ENCODE measurements at regions not wholly inside any gene's neighbourhood (a gene's known extent, or its start where the extent isn't known, plus 50 kb on each side); places are given as distances from the start of the nearest gene placed in this dataset.

GRCh38 chr10:78634835-78635234, 433.9 kb upstream of the ZMIZ1 start:
- Mint-ChIP-seq H3K4me1 (no peaks in the 10 kb centered on the region), H3K27me3 (peaks cover 5% of the 10 kb centered on the region), H3K36me3 (ENCODE audit: low read depth) (no peaks in the 10 kb centered on the region), H3K27ac (no peak overlapping the region), H3K4me3 (no peak overlapping the region), H3K9me3 (no peaks in the 10 kb centered on the region)
- no peak for ATAC-seq (replicated peaks)

- H3K27ac Mint-ChIP-seq = no peak overlapping the region
- H3K27me3 Mint-ChIP-seq = peaks cover 1% of the 10 kb centered on the region
- no peaks in the 10 kb centered on the region for H3K36me3 Mint-ChIP-seq (ENCODE audit: low read depth)
- no peak overlapping the region for H3K4me3 Mint-ChIP-seq
- no peaks in the 10 kb centered on the region for H3K4me1 Mint-ChIP-seq
- no peaks in the 10 kb centered on the region for H3K9me3 Mint-ChIP-seq
- no peak for ATAC-seq (replicated peaks)
These were observed 429.1 kb upstream of the ZMIZ1 start for GRCh38 chr10:78639629-78640028.

GRCh38 chr10:78640796-78641636, 427.8 kb upstream of the ZMIZ1 start:
- Mint-ChIP-seq H3K27ac (no peak overlapping the region), H3K27me3 (no peaks in the 10 kb centered on the region), H3K36me3 (ENCODE audit: low read depth) (no peaks in the 10 kb centered on the region), H3K4me3 (no peak overlapping the region), H3K4me1 (no peaks in the 10 kb centered on the region), H3K9me3 (no peaks in the 10 kb centered on the region)
- no peak for ATAC-seq (replicated peaks)

DNA sequence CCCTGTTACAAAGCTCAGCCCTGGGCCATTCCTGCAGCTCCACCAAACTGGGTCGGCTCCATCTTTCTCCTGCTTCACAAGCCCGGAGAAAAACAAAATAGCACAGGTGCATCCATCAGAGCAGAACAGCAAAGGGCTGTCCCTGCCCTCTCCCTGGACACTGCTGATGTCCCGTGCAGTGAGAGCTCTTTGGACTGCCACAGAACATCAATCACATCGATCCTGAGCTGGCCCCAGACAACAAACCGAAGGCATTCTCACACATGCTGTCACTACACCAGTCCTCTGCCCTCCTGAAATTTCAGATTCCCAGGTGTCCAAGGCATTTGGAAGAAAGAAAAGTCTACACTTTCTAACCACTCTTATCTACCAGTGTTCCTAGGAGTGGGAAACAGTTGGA, 427.1 kb upstream of the ZMIZ1 start:
- ATAC-seq (replicated peaks) = no peak
- Mint-ChIP-seq H3K27me3 (no peaks in the 10 kb centered on the region), H3K36me3 (ENCODE audit: low read depth) (no peaks in the 10 kb centered on the region), H3K9me3 (no peaks in the 10 kb centered on the region), H3K4me1 (no peaks in the 10 kb centered on the region), H3K27ac (no peak overlapping the region), H3K4me3 (no peak overlapping the region)

DNA sequence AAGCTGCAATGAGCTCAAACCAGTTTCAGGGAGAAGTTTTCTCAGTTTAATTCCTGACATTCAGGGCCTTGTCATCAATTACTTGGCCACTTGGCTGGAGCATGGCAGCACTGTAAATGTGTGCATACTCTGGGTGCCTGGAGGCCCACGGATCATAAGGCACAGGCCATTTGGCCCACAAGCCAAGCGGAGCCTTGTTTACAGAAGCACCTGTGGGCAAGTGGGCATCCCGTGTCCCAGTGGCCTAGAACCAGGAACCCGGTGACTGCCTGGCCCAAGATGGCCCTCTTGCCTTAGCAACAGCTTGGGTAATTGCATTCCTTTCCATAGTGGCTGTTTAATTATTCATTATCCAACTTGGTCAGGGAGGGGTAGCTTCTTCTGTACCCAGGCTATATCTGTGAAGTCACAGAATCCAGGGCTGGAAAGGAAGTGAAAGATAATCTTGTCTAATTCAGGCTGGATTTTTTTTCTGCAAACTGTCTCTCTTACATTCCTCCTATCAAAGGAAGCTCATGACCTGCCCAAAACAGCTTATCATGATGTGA, 426.4 kb upstream of the ZMIZ1 start:
- no peak overlapping the region for H3K27ac Mint-ChIP-seq
- no peak for ATAC-seq (replicated peaks)
- H3K4me1 Mint-ChIP-seq = no peaks in the 10 kb centered on the region
- no peaks in the 10 kb centered on the region for H3K27me3 Mint-ChIP-seq
- H3K36me3 Mint-ChIP-seq (ENCODE audit: low read depth) = no peaks in the 10 kb centered on the region
- H3K9me3 Mint-ChIP-seq = no peaks in the 10 kb centered on the region
- no peak overlapping the region for H3K4me3 Mint-ChIP-seq

DNA sequence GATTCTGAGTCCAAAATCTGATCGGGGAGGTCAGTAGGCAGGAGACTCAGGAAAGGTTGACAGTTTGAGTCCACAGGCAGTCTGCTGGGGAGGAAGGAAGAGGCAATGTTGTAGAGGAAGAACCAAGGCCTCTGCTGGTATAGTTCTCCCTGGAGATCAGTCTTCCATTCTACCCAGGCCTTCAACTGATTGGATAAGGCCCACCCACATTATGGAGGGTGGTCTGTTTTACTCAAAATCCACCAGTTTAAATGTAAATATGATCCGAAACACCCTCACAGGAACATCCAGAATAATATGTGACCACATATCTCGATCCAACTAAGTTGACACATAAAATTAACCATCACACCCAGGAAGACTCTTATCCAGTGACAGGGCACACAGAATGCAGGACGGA, 425.3 kb upstream of the ZMIZ1 start:
- H3K4me1 Mint-ChIP-seq = no peaks in the 10 kb centered on the region
- no peak for ATAC-seq (replicated peaks)
- no peaks in the 10 kb centered on the region for H3K36me3 Mint-ChIP-seq (ENCODE audit: low read depth)
- H3K9me3 Mint-ChIP-seq = no peaks in the 10 kb centered on the region
- H3K4me3 Mint-ChIP-seq = no peak overlapping the region
- peaks cover 5% of the 10 kb centered on the region for H3K27me3 Mint-ChIP-seq
- H3K27ac Mint-ChIP-seq = no peak overlapping the region

DNA sequence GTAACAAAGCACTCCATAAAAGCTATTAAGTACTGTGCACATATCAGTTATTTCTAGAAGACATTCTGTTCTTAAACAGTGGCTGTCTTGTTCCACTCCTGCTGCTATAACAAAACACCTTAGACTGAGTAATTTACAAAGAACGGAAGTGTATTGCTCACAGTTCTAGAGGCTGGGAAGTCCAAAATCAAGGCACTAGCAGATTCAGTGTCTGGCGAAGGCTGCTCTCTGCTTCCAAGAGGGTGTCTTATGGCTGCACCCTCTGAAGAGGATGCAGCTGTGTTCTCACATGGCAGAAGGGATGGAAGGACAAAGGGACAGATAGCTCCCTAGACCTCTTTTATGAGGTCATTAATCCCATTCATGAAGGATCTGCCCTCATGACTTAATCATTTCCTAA, 424.2 kb upstream of the ZMIZ1 start:
- ATAC-seq (replicated peaks) = no peak
- Mint-ChIP-seq H3K27me3 (peaks cover 7% of the 10 kb centered on the region), H3K4me1 (no peaks in the 10 kb centered on the region), H3K4me3 (no peak overlapping the region), H3K36me3 (ENCODE audit: low read depth) (no peaks in the 10 kb centered on the region), H3K27ac (no peak overlapping the region), H3K9me3 (no peaks in the 10 kb centered on the region)

DNA sequence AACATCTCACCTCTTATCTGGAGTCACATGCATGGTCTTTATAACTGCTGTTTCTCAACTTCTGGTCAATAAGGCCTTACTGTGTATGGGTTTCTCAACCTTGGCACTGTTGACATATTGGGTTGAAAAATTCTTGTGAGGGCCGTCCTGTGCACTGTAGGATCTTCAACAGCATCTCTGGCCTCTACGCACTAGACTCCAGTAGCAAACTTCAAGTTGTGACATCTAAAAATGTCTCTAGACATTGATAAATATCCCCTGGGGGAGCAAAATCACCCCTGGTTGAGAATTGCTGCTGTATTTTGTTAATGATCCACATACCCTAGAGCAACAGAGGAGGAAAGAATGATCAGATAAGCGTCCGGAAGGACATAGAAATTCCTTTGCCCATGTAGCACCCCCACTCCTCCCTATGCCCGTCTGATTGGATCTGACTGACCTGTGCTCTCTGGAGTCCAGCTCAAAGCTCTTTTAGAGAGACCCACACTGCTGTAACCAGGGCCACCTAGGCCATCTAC, 423.5 kb upstream of the ZMIZ1 start:
- ATAC-seq (replicated peaks) = no peak
- no peak overlapping the region for H3K27ac Mint-ChIP-seq

GRCh38 chr10:78645975-78646374, 422.8 kb upstream of the ZMIZ1 start:
- no peak overlapping the region for H3K27ac Mint-ChIP-seq
- H3K36me3 Mint-ChIP-seq (ENCODE audit: low read depth) = no peaks in the 10 kb centered on the region
- no peak for ATAC-seq (replicated peaks)
- peaks cover 16% of the 10 kb centered on the region for H3K27me3 Mint-ChIP-seq
- no peaks in the 10 kb centered on the region for H3K9me3 Mint-ChIP-seq
- H3K4me1 Mint-ChIP-seq = no peaks in the 10 kb centered on the region
- no peak overlapping the region for H3K4me3 Mint-ChIP-seq

More for the DNA sequence above, 423.5 kb upstream of the ZMIZ1 start:
- Mint-ChIP-seq H3K27me3 (peaks cover 14% of the 10 kb centered on the region), H3K4me3 (no peak overlapping the region), H3K36me3 (ENCODE audit: low read depth) (no peaks in the 10 kb centered on the region), H3K9me3 (no peaks in the 10 kb centered on the region), H3K4me1 (no peaks in the 10 kb centered on the region)

GRCh38 chr10:78648256-78648860, 420.4 kb upstream of the ZMIZ1 start:
- Mint-ChIP-seq H3K4me1 (no peaks in the 10 kb centered on the region), H3K9me3 (no peaks in the 10 kb centered on the region), H3K27me3 (peaks cover 34% of the 10 kb centered on the region), H3K27ac (no peak overlapping the region), H3K36me3 (ENCODE audit: low read depth) (no peaks in the 10 kb centered on the region), H3K4me3 (no peak overlapping the region)
- no peak for ATAC-seq (replicated peaks)

GRCh38 chr10:78649429-78649828, 419.3 kb upstream of the ZMIZ1 start:
- H3K36me3 Mint-ChIP-seq (ENCODE audit: low read depth) = no peaks in the 10 kb centered on the region
- peaks cover 35% of the 10 kb centered on the region for H3K27me3 Mint-ChIP-seq
- no peak overlapping the region for H3K27ac Mint-ChIP-seq
- ATAC-seq (replicated peaks) = no peak
- no peak overlapping the region for H3K4me3 Mint-ChIP-seq
- H3K4me1 Mint-ChIP-seq = no peaks in the 10 kb centered on the region
- H3K9me3 Mint-ChIP-seq = no peaks in the 10 kb centered on the region

- ATAC-seq (replicated peaks) = no peak
- Mint-ChIP-seq H3K9me3 (no peaks in the 10 kb centered on the region), H3K27me3 (peaks cover 35% of the 10 kb centered on the region), H3K36me3 (ENCODE audit: low read depth) (no peaks in the 10 kb centered on the region), H3K4me1 (no peaks in the 10 kb centered on the region), H3K4me3 (no peak overlapping the region), H3K27ac (no peak overlapping the region)
These were observed 418.6 kb upstream of the ZMIZ1 start for GRCh38 chr10:78650122-78650521.

GRCh38 chr10:78651287-78651686, 417.5 kb upstream of the ZMIZ1 start:
- no peak for ATAC-seq (replicated peaks)
- no peaks in the 10 kb centered on the region for H3K4me1 Mint-ChIP-seq
- H3K27ac Mint-ChIP-seq = no peak overlapping the region
- H3K27me3 Mint-ChIP-seq = peaks cover 35% of the 10 kb centered on the region
- H3K36me3 Mint-ChIP-seq (ENCODE audit: low read depth) = no peaks in the 10 kb centered on the region
- no peaks in the 10 kb centered on the region for H3K9me3 Mint-ChIP-seq
- H3K4me3 Mint-ChIP-seq = no peak overlapping the region

- H3K4me1 Mint-ChIP-seq = no peaks in the 10 kb centered on the region
- no peak overlapping the region for H3K27ac Mint-ChIP-seq
- H3K36me3 Mint-ChIP-seq (ENCODE audit: low read depth) = no peaks in the 10 kb centered on the region
- H3K4me3 Mint-ChIP-seq = no peak overlapping the region
- peaks cover 30% of the 10 kb centered on the region for H3K27me3 Mint-ChIP-seq
- no peaks in the 10 kb centered on the region for H3K9me3 Mint-ChIP-seq
- ATAC-seq (replicated peaks) = no peak
These were observed 415.2 kb upstream of the ZMIZ1 start for GRCh38 chr10:78653555-78653954.

GRCh38 chr10:78654047-78654590, 414.6 kb upstream of the ZMIZ1 start:
- Mint-ChIP-seq H3K36me3 (ENCODE audit: low read depth) (no peaks in the 10 kb centered on the region), H3K27ac (no peak overlapping the region), H3K4me1 (no peaks in the 10 kb centered on the region), H3K27me3 (peaks cover 30% of the 10 kb centered on the region), H3K9me3 (no peaks in the 10 kb centered on the region), H3K4me3 (no peak overlapping the region)
- no peak for ATAC-seq (replicated peaks)

Data from activated T-helper 17 cell treated with anti-CD3 and anti-CD28 coated beads, Interleukin-2, amount 50 U/mL, for 72 hours (primary cell).